ENCODE measurements at regions not wholly inside any gene's neighbourhood (a gene's known extent, or its start where the extent isn't known, plus 50 kb on each side); places are given as distances from the start of the nearest gene placed in this dataset.

- DNase-seq: peak; percentile 78
- Histone ChIP-seq H3K36me3 (no peaks in the 10 kb centered on the region), H3K9me3 (no peaks in the 10 kb centered on the region), H3K4me3 (no peak overlapping the region), H3K4me1 (peaks cover 38% of the 10 kb centered on the region), H3K27me3 (no peaks in the 10 kb centered on the region), H3K27ac (peak overlapping the region; percentile 83)
- intact Hi-C loops (cut with DNase I): no loop called here
- TF ChIP-seq CTCF (IDR thresholded peaks at IDR 0.05): no peak
- ATAC-seq: peak; percentile 85
Observed at GRCh38 chr14:75340921-75341320, 62.3 kb downstream of the FOS start.

- Histone ChIP-seq H3K27ac (peak overlapping the region; percentile 83), H3K4me1 (peaks cover 38% of the 10 kb centered on the region), H3K4me3 (no peak overlapping the region), H3K9me3 (no peaks in the 10 kb centered on the region), H3K27me3 (no peaks in the 10 kb centered on the region), H3K36me3 (no peaks in the 10 kb centered on the region)
- ATAC-seq (peak; percentile 59), DNase-seq (no peak)
- no peak for TF ChIP-seq CTCF (IDR thresholded peaks at IDR 0.05)
- intact Hi-C loops (cut with DNase I): no loop called here
Observed at GRCh38 chr14:75341620-75342019, 63.0 kb downstream of the FOS start.

- Histone ChIP-seq H3K36me3 (no peaks in the 10 kb centered on the region), H3K4me3 (no peak overlapping the region), H3K27me3 (no peaks in the 10 kb centered on the region), H3K9me3 (no peaks in the 10 kb centered on the region), H3K4me1 (peaks cover 38% of the 10 kb centered on the region), H3K27ac (no peak overlapping the region)
- ATAC-seq (peak; percentile 39), DNase-seq (no peak)
- no peak for TF ChIP-seq CTCF (IDR thresholded peaks at IDR 0.05)
- intact Hi-C loops (cut with DNase I): no loop called here
Observed at GRCh38 chr14:75342762-75343599, 64.4 kb downstream of the FOS start.

GRCh38 chr14:75343911-75344310 is 65.3 kb downstream of the FOS start:
- H3K27me3 ChIP-seq: no peaks in the 10 kb centered on the region
- H3K36me3 ChIP-seq: no peaks in the 10 kb centered on the region
- no peak for TF ChIP-seq CTCF (IDR thresholded peaks at IDR 0.05)
- intact Hi-C loops (cut with DNase I): no loop called here
- H3K4me3 ChIP-seq: no peak overlapping the region
- H3K27ac ChIP-seq: no peak overlapping the region
- DNase-seq (no peak), ATAC-seq (no peak)
- H3K4me1 ChIP-seq: peaks cover 37% of the 10 kb centered on the region
- no peaks in the 10 kb centered on the region for H3K9me3 ChIP-seq

- H3K36me3 ChIP-seq: no peaks in the 10 kb centered on the region
- H3K4me1 ChIP-seq: peaks cover 32% of the 10 kb centered on the region
- no peaks in the 10 kb centered on the region for H3K9me3 ChIP-seq
- H3K27me3 ChIP-seq: no peaks in the 10 kb centered on the region
- TF ChIP-seq CTCF (IDR thresholded peaks at IDR 0.05): no peak
- no peak overlapping the region for H3K27ac ChIP-seq
- ATAC-seq: no peak
- DNase-seq: no peak
- no peak overlapping the region for H3K4me3 ChIP-seq
- intact Hi-C loops (cut with DNase I): no loop called here
Observed at GRCh38 chr14:75344411-75344810, 65.8 kb downstream of the FOS start.
